GM23338 (cell line): ENCODE measurements at regions not wholly inside any gene's neighbourhood (a gene's known extent, or its start where the extent isn't known, plus 50 kb on each side); places are given as distances from the start of the nearest gene placed in this dataset.

Experiments
- CREB1 ChIP-seq: fragments of 250-450 bp; sonication (Bioruptor Pico); IDR thresholded peaks from 2 replicates; pipeline ENCODE4 v1.5.0; 2020; ENCODE audit warnings: low read depth, mild to moderate bottlenecking, moderate library complexity
- CTCF ChIP-seq, 2 experiments: fragments of 200-600 bp in 1 of 2; sonication (generic) in 1 of 2; conservative IDR thresholded peaks; 2 replicates each; pipeline versions ENCODE4 v1.5.1 to v1.6.1; 2016 to 2017; ENCODE audit warnings: antibody characterized with exemption in 2 of 2, low read depth in 2 of 2, mild to moderate bottlenecking in 2 of 2, moderate library complexity in 1 of 2
- EZH2 ChIP-seq: fragments of 200-600 bp; sonication (generic); IDR thresholded peaks from one replicate; pipeline ENCODE4 v1.8.0; 2017; ENCODE audit warnings: antibody characterized with exemption, mild to moderate bottlenecking, low read depth; ENCODE audit not compliant: unreplicated experiment
- EZH2phosphoT487 ChIP-seq: fragments of 200-600 bp; sonication (generic); IDR thresholded peaks from one replicate; pipeline ENCODE4 v1.8.1; 2018; ENCODE audit warnings: antibody characterized with exemption; ENCODE audit not compliant: unreplicated experiment
- JUNB ChIP-seq: IDR thresholded peaks from one replicate; pipeline ENCODE4 v1.6.1; 2016; ENCODE audit warnings: antibody characterized with exemption; ENCODE audit not compliant: unreplicated experiment
- NANOG ChIP-seq: IDR thresholded peaks from 2 replicates; pipeline ENCODE4 v1.6.1; 2016; ENCODE audit warnings: antibody characterized with exemption, borderline replicate concordance
- POLR2AphosphoS5 ChIP-seq: IDR thresholded peaks from 2 replicates; pipeline ENCODE4 v1.6.1; 2016; ENCODE audit warnings: antibody characterized with exemption, low read depth
- REST ChIP-seq: IDR thresholded peaks from one replicate; pipeline ENCODE4 v1.6.1; 2018; ENCODE audit warnings: antibody characterized with exemption; ENCODE audit not compliant: unreplicated experiment
- STAT1 ChIP-seq: IDR thresholded peaks from one replicate; pipeline ENCODE4 v1.6.1; 2016; ENCODE audit warnings: antibody characterized with exemption; ENCODE audit not compliant: unreplicated experiment
- ZNF114 ChIP-seq: fragments of 250-450 bp; sonication (Bioruptor Pico); IDR thresholded peaks from 2 replicates; pipeline ENCODE4 v1.5.0; 2020; ENCODE audit warnings: mild to moderate bottlenecking, moderate library complexity
- ZNF462 ChIP-seq: fragments of 250-450 bp; sonication (Bioruptor Pico); IDR thresholded peaks from 2 replicates; pipeline ENCODE4 v1.5.0; 2020; ENCODE audit warnings: mild to moderate bottlenecking, moderate library complexity

- TF ChIP-seq ZNF114 (CRISPR knock-in tag) (no peak), REST (no peak), CTCF (conservative IDR thresholded peaks at IDR 0.05; ENCODE audit: low read depth in 2 of 2) (no peak), POLR2AphosphoS5 (no peak), EZH2 (no peak), ZNF462 (no peak), JUNB (no peak), CREB1 (CRISPR knock-in tag) (no peak), NANOG (no peak), EZH2phosphoT487 (no peak), STAT1 (no peak)
Observed at GRCh38 chr12:71312768-71313403, 126.7 kb upstream of the LGR5 start.
